CD14-positive monocyte (primary cell): ENCODE measurements at regions not wholly inside any gene's neighbourhood (a gene's known extent, or its start where the extent isn't known, plus 50 kb on each side); places are given as distances from the start of the nearest gene placed in this dataset.

Source experiments
- DNase-seq, 3 donors: peaks; one replicate each; pipeline ENCODE4 v3.0.0-alpha.2; 2011 to 2022
- H2AFZ ChIP-seq: 2 replicates; pipeline ENCODE4 v1.6.0; 2012; ENCODE audit warnings: mild to moderate bottlenecking, low read depth, low read length, inconsistent platforms; ENCODE audit not compliant: insufficient read depth, poor library complexity, severe bottlenecking
- H3K27ac ChIP-seq, 2 donors: 1 replicate in 1 of 2; 2 replicates in 1 of 2; pipeline ENCODE4 v1.5.1; 2012 to 2013; ENCODE audit warnings: low read length in 2 of 2, control low read depth in 1 of 2, inconsistent platforms in 1 of 2, low read depth in 1 of 2, mild to moderate bottlenecking in 1 of 2
- H3K27me3 ChIP-seq, 2 donors: one replicate each; pipeline versions ENCODE4 v1.6.0 to v1.6.1; 2011 to 2013; ENCODE audit warnings: low read length in 2 of 2; ENCODE audit not compliant: control insufficient read depth in 2 of 2, insufficient read depth in 2 of 2
- H3K36me3 ChIP-seq, 2 donors: replicated peaks in 1 of 2; 1 replicate in 1 of 2; 2 replicates in 1 of 2; pipeline versions ENCODE4 v1.5.1 to v1.6.1; 2012 to 2013; ENCODE audit warnings: low read length in 2 of 2, control low read depth in 1 of 2, inconsistent platforms in 1 of 2, mild to moderate bottlenecking in 1 of 2; ENCODE audit not compliant: insufficient read depth in 2 of 2, control insufficient read depth in 1 of 2
- H3K4me1 ChIP-seq, 2 donors: 1 replicate in 1 of 2; 2 replicates in 1 of 2; pipeline versions ENCODE4 v1.5.1 to v1.6.1; 2012 to 2013; ENCODE audit warnings: low read length in 2 of 2, control low read depth in 1 of 2, inconsistent platforms in 1 of 2, mild to moderate bottlenecking in 1 of 2, moderate library complexity in 1 of 2; ENCODE audit not compliant: insufficient read depth in 2 of 2, control insufficient read depth in 1 of 2
- H3K4me2 ChIP-seq: replicated peaks from 2 replicates; pipeline ENCODE3; 2012; ENCODE audit warnings: low read length, moderate library complexity, mild to moderate bottlenecking; ENCODE audit not compliant: poor library complexity, severe bottlenecking; ENCODE audit errors: extremely low read depth
- H3K4me3 ChIP-seq, 3 experiments: fragments of 200-600 bp in 1 of 3; sonication (generic) in 1 of 3; replicated peaks in 1 of 3; 1 replicate in 2 of 3; 2 replicates in 1 of 3; pipeline ENCODE4 v1.5.1; 2011 to 2013; ENCODE audit warnings: low read length in 3 of 3, mild to moderate bottlenecking in 3 of 3, control low read depth in 2 of 3, low read depth in 2 of 3, inconsistent platforms in 1 of 3, moderate library complexity in 1 of 3
- H3K79me2 ChIP-seq: 2 replicates; pipeline ENCODE4 v1.6.0; 2012; ENCODE audit warnings: mild to moderate bottlenecking, control low read depth, inconsistent platforms, low read length, moderate library complexity; ENCODE audit not compliant: insufficient read depth
- H3K9ac ChIP-seq: 2 replicates; pipeline ENCODE4 v1.6.0; 2017; ENCODE audit warnings: low read length, mild to moderate bottlenecking; ENCODE audit not compliant: insufficient read depth, poor library complexity, severe bottlenecking
- H3K9me3 ChIP-seq, 2 donors: replicated peaks in 1 of 2; 1 replicate in 1 of 2; 2 replicates in 1 of 2; pipeline versions ENCODE4 v1.5.1 to v1.6.1; 2012 to 2013; ENCODE audit warnings: low read length in 2 of 2, control low read depth in 1 of 2; ENCODE audit not compliant: control insufficient read depth in 1 of 2, insufficient read depth in 1 of 2
- H4K20me1 ChIP-seq: 2 replicates; pipeline ENCODE4 v1.6.0; 2012; ENCODE audit warnings: mild to moderate bottlenecking, low read length, control low read depth, moderate library complexity; ENCODE audit not compliant: insufficient read depth
- H3K27ac Mint-ChIP-seq, 7 donors: one replicate each; pipeline ENCODE4 v1.8.0; 2020; ENCODE audit warnings: mild to moderate bottlenecking in 7 of 7, mixed read lengths in 7 of 7, moderate library complexity in 6 of 7, inconsistent platforms in 2 of 7
- H3K27me3 Mint-ChIP-seq, 3 donors: one replicate each; pipeline ENCODE4 v1.8.0; 2021 to 2022; ENCODE audit warnings: low read depth in 3 of 3, mild to moderate bottlenecking in 3 of 3, mixed read lengths in 3 of 3, moderate library complexity in 3 of 3, inconsistent platforms in 1 of 3
- H3K36me3 Mint-ChIP-seq, 2 donors: one replicate each; pipeline ENCODE4 v1.8.0; 2020; ENCODE audit warnings: mixed read lengths in 2 of 2, inconsistent platforms in 1 of 2, mild to moderate bottlenecking in 1 of 2
- H3K4me1 Mint-ChIP-seq: one replicate; pipeline ENCODE4 v1.8.0; 2020; ENCODE audit warnings: mild to moderate bottlenecking, mixed read lengths
- H3K4me3 Mint-ChIP-seq, 2 donors: one replicate each; pipeline ENCODE4 v1.8.0; 2020; ENCODE audit warnings: mild to moderate bottlenecking in 2 of 2, mixed read lengths in 2 of 2, moderate library complexity in 1 of 2
- H3K9me3 Mint-ChIP-seq, 7 donors: one replicate each; pipeline ENCODE4 v1.8.0; 2020 to 2022; ENCODE audit warnings: mixed read lengths in 7 of 7, mild to moderate bottlenecking in 6 of 7, moderate library complexity in 6 of 7, inconsistent platforms in 2 of 7
- WGBS: methylation state at CpG from one replicate; pipeline ENCODE4 v1.1.5; 2013; ENCODE audit warnings: missing lambda C conversion rate; ENCODE audit not compliant: insufficient coverage; 5-methylcytosine and 5-hydroxymethylcytosine counted together
- intact Hi-C, 2 donors: fragments of 100-400 bp; cut with micrococcal nuclease; formaldehyde crosslinking; loops; one replicate each; pipeline versions ENCODE4 v1.15.0 to v1.15.1; 2023
- TF ChIP-seq, protein P1 (sequence below): fragments of 200-600 bp; IDR thresholded peaks from one replicate; pipeline ENCODE4 v1.8.0; 2022; ENCODE audit warnings: antibody characterized with exemption, mild to moderate bottlenecking

DNA sequence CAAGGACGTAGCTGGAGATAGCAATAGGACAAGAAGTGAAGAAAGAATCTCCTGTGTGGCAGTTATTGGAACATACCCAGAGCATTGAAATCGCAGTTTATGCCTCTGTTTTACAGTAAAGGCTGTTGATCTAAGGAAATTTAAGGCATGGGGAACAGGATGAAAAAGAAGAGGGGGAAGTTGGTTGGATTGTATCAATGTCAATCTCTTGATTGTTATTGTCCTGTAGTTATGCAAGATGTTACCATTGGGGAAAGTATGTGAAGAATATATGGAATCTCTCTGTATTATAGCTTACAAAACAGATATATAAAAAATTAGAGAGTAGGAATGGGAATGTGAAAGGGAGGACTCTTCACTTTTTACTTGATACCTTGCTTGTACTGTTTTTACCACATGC, 195.6 kb upstream of the NREP start:
- H3K4me2 ChIP-seq, result no peak overlapping the region
- no peaks in the 10 kb centered on the region for H3K9me3 ChIP-seq
- intact Hi-C loops, result no loop called here
- no peak for DNase-seq
- no peaks in the 10 kb centered on the region for H3K79me2 ChIP-seq
- no peaks in the 10 kb centered on the region for H3K27me3 ChIP-seq
- H3K27ac ChIP-seq, result no peak overlapping the region
- H3K9ac ChIP-seq, result no peak overlapping the region
- no peaks in the 10 kb centered on the region for H3K4me1 ChIP-seq
- no peak overlapping the region for H3K27ac Mint-ChIP-seq
- H3K4me3 ChIP-seq, result no peak overlapping the region
- TF ChIP-seq, protein P1, sequence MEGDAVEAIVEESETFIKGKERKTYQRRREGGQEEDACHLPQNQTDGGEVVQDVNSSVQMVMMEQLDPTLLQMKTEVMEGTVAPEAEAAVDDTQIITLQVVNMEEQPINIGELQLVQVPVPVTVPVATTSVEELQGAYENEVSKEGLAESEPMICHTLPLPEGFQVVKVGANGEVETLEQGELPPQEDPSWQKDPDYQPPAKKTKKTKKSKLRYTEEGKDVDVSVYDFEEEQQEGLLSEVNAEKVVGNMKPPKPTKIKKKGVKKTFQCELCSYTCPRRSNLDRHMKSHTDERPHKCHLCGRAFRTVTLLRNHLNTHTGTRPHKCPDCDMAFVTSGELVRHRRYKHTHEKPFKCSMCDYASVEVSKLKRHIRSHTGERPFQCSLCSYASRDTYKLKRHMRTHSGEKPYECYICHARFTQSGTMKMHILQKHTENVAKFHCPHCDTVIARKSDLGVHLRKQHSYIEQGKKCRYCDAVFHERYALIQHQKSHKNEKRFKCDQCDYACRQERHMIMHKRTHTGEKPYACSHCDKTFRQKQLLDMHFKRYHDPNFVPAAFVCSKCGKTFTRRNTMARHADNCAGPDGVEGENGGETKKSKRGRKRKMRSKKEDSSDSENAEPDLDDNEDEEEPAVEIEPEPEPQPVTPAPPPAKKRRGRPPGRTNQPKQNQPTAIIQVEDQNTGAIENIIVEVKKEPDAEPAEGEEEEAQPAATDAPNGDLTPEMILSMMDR, result no peak
- H3K4me1 Mint-ChIP-seq, result peaks cover 10% of the 10 kb centered on the region
- H4K20me1 ChIP-seq, result no peaks in the 10 kb centered on the region
- H3K9me3 Mint-ChIP-seq, result peaks cover 0 to 2% (median 0%) of the 10 kb centered on the region in 7 donors
- no peaks in the 10 kb centered on the region for H3K36me3 Mint-ChIP-seq
- 100% methylated on average over 1 of the region's 2 CpGs for WGBS
- H3K36me3 ChIP-seq, result no peaks in the 10 kb centered on the region
- H2AFZ ChIP-seq, result no peak overlapping the region
- H3K4me3 Mint-ChIP-seq, result no peak overlapping the region
- peaks cover 0 to 2% (median 0%) of the 10 kb centered on the region in 3 donors for H3K27me3 Mint-ChIP-seq

DNA sequence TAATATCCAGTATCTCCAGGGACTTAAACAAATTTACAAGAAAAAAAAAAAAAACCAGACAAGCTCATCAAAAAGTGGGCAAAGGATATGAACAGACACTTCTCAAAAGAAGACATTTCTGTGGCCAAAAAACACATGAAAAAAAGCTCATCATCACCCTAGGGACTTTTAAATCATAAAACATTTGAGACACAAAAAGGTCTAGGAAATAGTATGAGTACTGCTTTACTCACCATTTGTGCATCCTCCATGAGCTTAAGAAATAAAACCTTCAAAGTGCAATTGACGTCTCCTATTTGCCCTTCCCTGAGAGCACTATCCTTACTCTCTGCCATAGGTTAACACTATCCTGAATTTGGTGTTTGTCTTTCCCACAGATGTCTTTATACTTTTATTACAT, 193.7 kb upstream of the NREP start:
- Histone ChIP-seq H3K4me1 (no peaks in the 10 kb centered on the region), H3K4me3 (no peak overlapping the region), H3K27me3 (no peaks in the 10 kb centered on the region), H3K9me3 (no peaks in the 10 kb centered on the region), H3K9ac (no peak overlapping the region), H3K27ac (no peak overlapping the region), H4K20me1 (no peaks in the 10 kb centered on the region), H2AFZ (no peak overlapping the region), H3K36me3 (no peaks in the 10 kb centered on the region), H3K4me2 (no peak overlapping the region), H3K79me2 (no peaks in the 10 kb centered on the region)
- DNase-seq, result no peak
- Mint-ChIP-seq H3K36me3 (no peaks in the 10 kb centered on the region), H3K27ac (no peak overlapping the region), H3K4me1 (peaks cover 10% of the 10 kb centered on the region), H3K27me3 (peaks cover 0 to 1% (median 0%) of the 10 kb centered on the region in 3 donors), H3K4me3 (no peak overlapping the region), H3K9me3 (peaks cover 0 to 2% (median under 1%) of the 10 kb centered on the region in 7 donors)
- no CpG with 5 or more reads among the region's 1 CpG for WGBS
- intact Hi-C loops, result no loop called here
- TF ChIP-seq, protein P1, result no peak
